LNCaP clone FGC (cell line): ENCODE measurements at regions not wholly inside any gene's neighbourhood (a gene's known extent, or its start where the extent isn't known, plus 50 kb on each side); places are given as distances from the start of the nearest gene placed in this dataset.

Experiments used
- DNase-seq: peaks from one replicate; pipeline ENCODE4 v3.0.0-alpha.2; 2011; ENCODE audit warnings: low read depth
- H3K4me3 ChIP-seq: 2 replicates; pipeline ENCODE4 v1.5.1; 2011; ENCODE audit warnings: mild to moderate bottlenecking, low read depth, low read length, control low read depth
- TF ChIP-seq, protein P1 (sequence below): IDR thresholded peaks from 2 replicates; pipeline ENCODE4 v1.5.1; 2012; ENCODE audit warnings: mild to moderate bottlenecking; ENCODE audit not compliant: control insufficient read depth, insufficient read depth; ENCODE audit errors: extremely low read depth

DNA sequence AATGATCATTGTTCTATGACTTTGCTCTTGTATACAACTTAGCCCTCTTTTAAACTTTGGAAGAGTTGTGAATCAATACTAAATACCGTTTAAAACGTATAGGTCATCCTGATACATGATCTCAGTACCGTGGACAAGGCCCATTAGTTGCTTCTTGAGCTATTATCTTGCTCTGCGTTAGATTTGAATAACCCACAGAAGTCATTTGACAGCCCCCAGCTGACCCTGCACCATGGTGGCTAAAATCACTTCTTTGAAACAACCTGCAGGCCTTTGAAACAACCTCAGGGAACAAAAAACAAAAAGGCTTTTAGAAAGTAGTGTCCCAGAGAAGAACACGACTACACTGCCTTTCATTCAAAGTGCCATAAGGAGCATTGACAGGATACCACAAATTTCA lies 473.0 kb upstream of the ADGRL2 start:
- no peak for DNase-seq
- H3K4me3 ChIP-seq = no peak overlapping the region
- TF ChIP-seq, protein P1, sequence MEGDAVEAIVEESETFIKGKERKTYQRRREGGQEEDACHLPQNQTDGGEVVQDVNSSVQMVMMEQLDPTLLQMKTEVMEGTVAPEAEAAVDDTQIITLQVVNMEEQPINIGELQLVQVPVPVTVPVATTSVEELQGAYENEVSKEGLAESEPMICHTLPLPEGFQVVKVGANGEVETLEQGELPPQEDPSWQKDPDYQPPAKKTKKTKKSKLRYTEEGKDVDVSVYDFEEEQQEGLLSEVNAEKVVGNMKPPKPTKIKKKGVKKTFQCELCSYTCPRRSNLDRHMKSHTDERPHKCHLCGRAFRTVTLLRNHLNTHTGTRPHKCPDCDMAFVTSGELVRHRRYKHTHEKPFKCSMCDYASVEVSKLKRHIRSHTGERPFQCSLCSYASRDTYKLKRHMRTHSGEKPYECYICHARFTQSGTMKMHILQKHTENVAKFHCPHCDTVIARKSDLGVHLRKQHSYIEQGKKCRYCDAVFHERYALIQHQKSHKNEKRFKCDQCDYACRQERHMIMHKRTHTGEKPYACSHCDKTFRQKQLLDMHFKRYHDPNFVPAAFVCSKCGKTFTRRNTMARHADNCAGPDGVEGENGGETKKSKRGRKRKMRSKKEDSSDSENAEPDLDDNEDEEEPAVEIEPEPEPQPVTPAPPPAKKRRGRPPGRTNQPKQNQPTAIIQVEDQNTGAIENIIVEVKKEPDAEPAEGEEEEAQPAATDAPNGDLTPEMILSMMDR = no peak

DNA sequence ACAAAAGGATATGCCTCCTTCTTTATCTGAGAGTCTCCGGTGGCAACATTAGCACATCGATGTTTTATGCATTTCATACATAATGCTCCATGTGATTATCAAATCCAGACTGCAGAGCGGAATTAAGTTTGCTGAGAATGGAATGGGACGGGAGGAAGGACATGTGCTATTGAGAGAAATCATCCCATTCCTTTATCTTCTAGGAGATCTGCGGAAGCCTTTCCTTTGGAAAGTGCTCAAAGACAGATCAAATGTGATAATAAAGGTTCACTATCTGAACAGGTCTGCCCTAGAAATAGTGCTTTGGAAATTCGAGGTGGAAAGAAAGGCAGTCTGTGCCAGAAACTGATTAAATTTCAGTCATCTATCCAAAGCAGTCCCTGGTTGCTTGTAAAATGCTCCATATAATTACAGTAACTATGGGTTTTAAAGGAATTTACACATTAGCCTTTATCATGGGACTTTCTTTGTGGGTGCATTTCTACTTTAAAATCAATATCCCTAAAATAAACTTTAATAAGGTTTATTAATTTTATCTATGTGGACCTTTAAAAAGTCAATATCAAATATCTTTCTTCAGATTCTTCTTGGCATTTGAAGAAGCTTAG lies 473.5 kb upstream of the ADGRL2 start:
- DNase-seq = no peak
- no peak overlapping the region for H3K4me3 ChIP-seq
- TF ChIP-seq, protein P1 = no peak

- TF ChIP-seq, protein P1 = no peak
- no peak overlapping the region for H3K4me3 ChIP-seq
- no peak for DNase-seq
Measured at GRCh38 chr1:81326212-81326611, 474.5 kb upstream of the ADGRL2 start.

DNA sequence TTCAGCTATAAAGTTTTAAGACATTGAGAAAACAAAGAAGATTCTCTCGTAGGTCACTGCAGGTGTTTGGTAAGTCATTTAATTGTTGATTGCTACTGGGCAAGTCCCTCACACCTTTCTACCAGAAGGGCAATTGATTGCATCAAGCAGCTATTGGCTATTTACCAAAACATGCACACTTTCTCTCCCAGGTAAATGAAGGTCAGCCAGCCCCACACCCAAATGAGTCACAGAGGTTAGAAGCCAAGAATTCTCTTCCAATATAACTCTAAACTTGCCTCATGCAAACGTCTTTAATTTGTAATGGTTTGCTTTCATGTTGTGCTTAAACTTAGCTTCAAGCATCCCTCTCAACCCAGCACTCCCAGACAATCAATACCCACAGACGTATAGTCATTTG lies 475.3 kb upstream of the ADGRL2 start:
- DNase-seq = no peak
- no peak overlapping the region for H3K4me3 ChIP-seq
- TF ChIP-seq, protein P1 = no peak

GRCh38 chr1:81323862-81324261 lies 476.9 kb upstream of the ADGRL2 start:
- no peak for DNase-seq
- H3K4me3 ChIP-seq = no peak overlapping the region
- TF ChIP-seq, protein P1 = no peak

GRCh38 chr1:81317191-81317590 lies 483.5 kb upstream of the ADGRL2 start:
- DNase-seq = no peak
- TF ChIP-seq, protein P1 = no peak

More at GRCh38 chr1:81317191-81317590, 483.5 kb upstream of the ADGRL2 start:
- no peak overlapping the region for H3K4me3 ChIP-seq
